H1 (cell line): ENCODE measurements at regions not wholly inside any gene's neighbourhood (a gene's known extent, or its start where the extent isn't known, plus 50 kb on each side); places are given as distances from the start of the nearest gene placed in this dataset.

Source experiments
- CTCF ChIA-PET: fragments of 300-600 bp; sonication (Branson Sonifier 250); formaldehyde crosslinking; loops from one replicate; lab custom pipeline; 2021; ENCODE audit not compliant: partially characterized antibody; lab: Charles Lee
- POLR2A ChIA-PET: fragments of 300-600 bp; sonication (Branson Sonifier 250); formaldehyde crosslinking; loops from one replicate; lab custom pipeline; 2021; ENCODE audit warnings: inconsistent platforms; ENCODE audit not compliant: partially characterized antibody; lab: Charles Lee
- DNase-seq, 2 experiments: peaks; one replicate each; pipeline versions ENCODE4 v3.0.0 to v3.0.0-alpha.2; 2010 to 2022; ENCODE audit warnings: low spot score in 2 of 2, low read depth in 1 of 2, mixed read lengths in 1 of 2
- FAIRE-seq: peaks from 2 replicates; lab custom pipeline; 2011; peaks lifted over from hg19 to GRCh38; lab: Jason Lieb, UNC
- H2AFZ ChIP-seq: 2 replicates; pipeline ENCODE4 v1.8.1; 2012; ENCODE audit warnings: low read length, inconsistent platforms
- H2AK5ac ChIP-seq: 2 replicates; pipeline ENCODE4 v1.6.1; 2013; ENCODE audit warnings: low read depth, low read length
- H2BK120ac ChIP-seq: replicated peaks from 2 replicates; pipeline ENCODE3; 2013; ENCODE audit warnings: low read depth, low read length, inconsistent platforms
- H2BK12ac ChIP-seq: 2 replicates; pipeline ENCODE4 v1.6.1; 2013; ENCODE audit warnings: low read depth, low read length
- H2BK15ac ChIP-seq: 2 replicates; pipeline ENCODE4 v1.6.1; 2013; ENCODE audit warnings: low read length
- H2BK20ac ChIP-seq: 2 replicates; pipeline ENCODE4 v1.6.1; 2013; ENCODE audit warnings: low read length
- H2BK5ac ChIP-seq: 2 replicates; pipeline ENCODE4 v1.6.1; 2013; ENCODE audit warnings: low read depth, low read length
- H3K14ac ChIP-seq: 2 replicates; pipeline ENCODE4 v1.6.1; 2013; ENCODE audit warnings: inconsistent platforms; ENCODE audit not compliant: insufficient read length
- H3K18ac ChIP-seq: 2 replicates; pipeline ENCODE4 v1.6.1; 2013; ENCODE audit warnings: low read length; ENCODE audit errors: extremely low read depth
- H3K23ac ChIP-seq: 2 replicates; pipeline ENCODE4 v1.6.1; 2013; ENCODE audit warnings: inconsistent platforms; ENCODE audit not compliant: insufficient read length
- H3K23me2 ChIP-seq: 2 replicates; pipeline ENCODE4 v1.6.1; 2013; ENCODE audit warnings: low read depth, low read length
- H3K27ac ChIP-seq: 2 replicates; pipeline ENCODE4 v1.6.1; 2011; ENCODE audit warnings: low read depth, low read length, inconsistent platforms
- H3K27me3 ChIP-seq, 4 experiments: replicated peaks in 1 of 4; 1 replicate in 1 of 4; 2 replicates in 3 of 4; pipeline versions ENCODE4 v1.6.1 to v1.8.1; 2011 to 2013; ENCODE audit warnings: low read length in 3 of 4, mild to moderate bottlenecking in 3 of 4, inconsistent platforms in 2 of 4, mixed read lengths in 2 of 4, moderate library complexity in 1 of 4; ENCODE audit not compliant: control insufficient read depth in 3 of 4, insufficient read depth in 3 of 4; ENCODE audit errors: extremely low read depth in 1 of 4
- H3K36me3 ChIP-seq, 4 experiments: 2 replicates each; pipeline versions ENCODE4 v1.6.1 to v1.8.1; 2011 to 2013; ENCODE audit warnings: mild to moderate bottlenecking in 4 of 4, low read length in 3 of 4, moderate library complexity in 2 of 4, control low read depth in 1 of 4, inconsistent platforms in 1 of 4; ENCODE audit not compliant: insufficient read depth in 4 of 4, control insufficient read depth in 2 of 4
- H3K4ac ChIP-seq: replicated peaks from 2 replicates; pipeline ENCODE3; 2013; ENCODE audit warnings: low read length, low read depth, mixed read lengths, inconsistent platforms; ENCODE audit not compliant: insufficient read length
- H3K4me1 ChIP-seq, 4 experiments: replicated peaks in 1 of 4; 1 replicate in 1 of 4; 2 replicates in 3 of 4; pipeline versions ENCODE4 v1.6.1 to v1.8.1; 2011 to 2013; ENCODE audit warnings: low read length in 3 of 4, inconsistent platforms in 2 of 4, mixed read lengths in 1 of 4; ENCODE audit not compliant: insufficient read depth in 4 of 4, control insufficient read depth in 3 of 4
- H3K4me2 ChIP-seq, 2 experiments: 2 replicates each; pipeline versions ENCODE4 v1.6.1 to v1.8.1; 2011 to 2013; ENCODE audit warnings: low read depth in 2 of 2, low read length in 2 of 2, control low read depth in 1 of 2, inconsistent platforms in 1 of 2, mild to moderate bottlenecking in 1 of 2; ENCODE audit not compliant: insufficient read depth in 1 of 2
- H3K4me3 ChIP-seq, 4 experiments: fragments of 200-600, 300-600 bp in 1 of 4; sonication (generic), shearing (Covaris generic), sonication (Bioruptor Twin) in 1 of 4; 2 replicates each; pipeline versions ENCODE4 v1.5.1 to v1.8.1; 2011 to 2016; ENCODE audit warnings: low read length in 4 of 4, low read depth in 3 of 4, control low read depth in 2 of 4, inconsistent platforms in 2 of 4, mild to moderate bottlenecking in 2 of 4, mixed read lengths in 1 of 4, moderate library complexity in 1 of 4; ENCODE audit not compliant: insufficient read depth in 2 of 4; ENCODE audit errors: extremely low read depth in 1 of 4
- H3K56ac ChIP-seq: replicated peaks from 2 replicates; pipeline ENCODE3; 2013; ENCODE audit warnings: low read depth, mild to moderate bottlenecking, mixed read lengths, low read length, inconsistent platforms; ENCODE audit not compliant: insufficient read length
- H3K79me1 ChIP-seq: 2 replicates; pipeline ENCODE4 v1.6.1; 2013; ENCODE audit warnings: low read depth, low read length, control low read depth
- H3K79me2 ChIP-seq, 2 experiments: 2 replicates each; pipeline versions ENCODE4 v1.6.1 to v1.8.1; 2012 to 2013; ENCODE audit warnings: low read length in 2 of 2, mild to moderate bottlenecking in 2 of 2, inconsistent platforms in 1 of 2; ENCODE audit not compliant: insufficient read depth in 2 of 2, control insufficient read depth in 1 of 2
- H3K9ac ChIP-seq, 4 experiments: replicated peaks in 1 of 4; 1 replicate in 1 of 4; 2 replicates in 3 of 4; pipeline versions ENCODE4 v1.6.1 to v1.8.1; 2011 to 2013; ENCODE audit warnings: low read depth in 3 of 4, low read length in 3 of 4, control low read depth in 2 of 4, mild to moderate bottlenecking in 2 of 4, moderate library complexity in 2 of 4, inconsistent platforms in 1 of 4; ENCODE audit errors: extremely low read depth in 1 of 4
- H3K9me3 ChIP-seq, 2 experiments: 2 replicates each; pipeline versions ENCODE4 v1.6.1 to v1.8.1; 2012 to 2013; ENCODE audit warnings: mild to moderate bottlenecking in 2 of 2, moderate library complexity in 2 of 2, control low read depth in 1 of 2, inconsistent platforms in 1 of 2, low read depth in 1 of 2, low read length in 1 of 2, mixed read lengths in 1 of 2; ENCODE audit not compliant: insufficient read depth in 2 of 2
- H4K20me1 ChIP-seq, 2 experiments: replicated peaks in 1 of 2; 2 replicates each; pipeline versions ENCODE3 to v1.8.1; 2011 to 2013; ENCODE audit warnings: inconsistent platforms in 2 of 2, low read length in 2 of 2, mild to moderate bottlenecking in 1 of 2; ENCODE audit not compliant: insufficient read depth in 2 of 2, control insufficient read depth in 1 of 2
- H4K5ac ChIP-seq: 2 replicates; pipeline ENCODE4 v1.6.1; 2013; ENCODE audit warnings: low read length, low read depth, mixed read lengths, inconsistent platforms; ENCODE audit not compliant: insufficient read length
- H4K8ac ChIP-seq: 2 replicates; pipeline ENCODE4 v1.8.0; 2013; ENCODE audit warnings: mild to moderate bottlenecking, moderate library complexity, low read length, inconsistent platforms; ENCODE audit not compliant: insufficient read depth; ENCODE audit errors: extremely low read depth
- H4K91ac ChIP-seq: replicated peaks from 2 replicates; pipeline ENCODE3; 2013; ENCODE audit warnings: low read length, mixed read lengths, inconsistent platforms; ENCODE audit not compliant: insufficient read length
- JUN ChIP-seq: IDR thresholded peaks from 2 replicates; pipeline ENCODE4 v1.6.1; 2011; ENCODE audit warnings: low read depth, mild to moderate bottlenecking, improper control_type of control experiment, low read length
- NANOG ChIP-seq: IDR thresholded peaks from 2 replicates; pipeline ENCODE4 v1.6.1; 2011; ENCODE audit warnings: low read length, low read depth, mild to moderate bottlenecking, inconsistent platforms; ENCODE audit not compliant: insufficient read depth, poor library complexity, severe bottlenecking
- WGBS, 2 experiments: shearing (Covaris generic) in 1 of 2; methylation state at CpG; one replicate each; pipeline versions ENCODE4 v1.1.6 to v1.1.7; 2013 to 2015; ENCODE audit warnings: low lambda C conversion rate in 2 of 2, mixed read lengths in 2 of 2, inconsistent platforms in 1 of 2, low coverage in 1 of 2, missing lambda C conversion rate in 1 of 2; ENCODE audit not compliant: insufficient replicate concordance in 2 of 2, insufficient coverage in 1 of 2, insufficient read length in 1 of 2; ENCODE audit errors: extremely low coverage in 1 of 2, missing lambda C conversion rate in 1 of 2; 5-methylcytosine and 5-hydroxymethylcytosine counted together

DNA sequence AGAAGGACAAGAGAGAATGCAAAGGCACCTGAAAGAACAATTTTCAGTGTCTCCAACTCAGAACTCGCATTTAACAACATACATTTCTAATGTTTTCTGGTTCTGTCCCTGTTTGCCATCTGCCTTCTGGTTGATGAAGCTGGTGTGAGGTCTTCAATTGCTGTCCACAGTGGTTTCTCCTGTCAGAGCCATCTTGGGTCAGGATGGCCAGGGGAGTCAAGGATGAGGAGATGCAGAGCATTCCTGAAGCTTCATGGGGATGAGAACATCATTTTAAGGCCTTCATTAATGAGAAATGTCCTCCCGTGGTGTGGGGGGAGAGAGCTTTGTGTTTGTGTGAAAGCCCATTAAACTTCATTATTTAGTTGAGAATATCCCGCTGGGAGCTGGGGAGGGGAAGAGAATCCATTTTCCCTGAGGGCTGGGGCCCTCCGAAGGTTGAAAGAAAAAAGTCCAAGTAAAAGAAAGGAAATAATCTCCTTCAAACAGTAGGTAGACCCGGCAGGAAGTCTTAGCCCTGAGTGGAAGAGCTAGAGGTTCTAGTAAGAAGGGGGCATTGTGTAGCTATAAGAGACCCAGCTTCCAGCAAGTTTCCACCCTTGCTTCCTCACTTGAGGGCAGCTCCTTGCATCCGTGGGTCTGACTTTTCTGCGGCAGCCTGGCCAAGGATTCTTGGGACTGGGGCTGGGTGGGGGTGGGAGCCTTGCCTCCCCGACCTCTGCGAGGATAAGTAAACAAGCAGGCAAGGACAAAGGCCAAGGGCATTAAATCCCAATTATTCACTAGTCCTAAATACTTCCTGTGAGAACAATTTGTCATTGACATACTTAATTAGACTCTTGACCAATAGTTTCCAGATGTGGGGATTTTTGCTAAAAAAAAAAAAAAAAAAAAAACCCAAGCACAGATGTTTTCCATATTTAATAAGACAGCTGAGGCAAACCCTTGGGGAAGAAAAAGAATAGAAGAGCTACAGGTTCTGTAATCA is 119.2 kb downstream of the MSX2 start:
- Histone ChIP-seq H3K14ac (no peak overlapping the region), H3K56ac (no peak overlapping the region), H3K27me3 (no peaks in the 10 kb centered on the region), H2BK5ac (peak overlapping the region; percentile 28; the same call in 1 of the 2 replicates), H2BK120ac (no peak overlapping the region), H4K5ac (no peak overlapping the region), H3K18ac (peak overlapping the region; percentile 48; the same call in 1 of the 2 replicates), H3K4me1 (peaks cover 0 to 3% (median 0%) of the 10 kb centered on the region in 4 experiments; a peak in 2 of 7 replicates), H3K4me2 (no peak overlapping the region), H2AFZ (no peak overlapping the region)
- TF ChIP-seq NANOG = peak; percentile 47
- no peak for TF ChIP-seq JUN
- TF ChIP-seq, all 59 proteins: peak for 1
- no peak for FAIRE-seq
- Histone ChIP-seq H3K23ac (no peak overlapping the region), H2BK15ac (no peak overlapping the region), H3K27ac (no peak overlapping the region), H3K23me2 (no peaks in the 10 kb centered on the region), H3K4me3 (no peak overlapping the region), H4K20me1 (no peaks in the 10 kb centered on the region), H3K36me3 (no peaks in the 10 kb centered on the region), H2BK12ac (no peak overlapping the region), H4K91ac (no peak overlapping the region), H4K8ac (no peak overlapping the region), H2BK20ac (0 out of 2 replicates have a peak overlapping the region, but pooled peaks have one; percentile 9), H3K9ac (no peak overlapping the region), H3K4ac (no peak overlapping the region), H3K9me3 (no peaks in the 10 kb centered on the region), H3K79me1 (no peaks in the 10 kb centered on the region), H3K79me2 (no peaks in the 10 kb centered on the region), H2AK5ac (no peak overlapping the region)
- CTCF ChIA-PET = interaction anchor here (0.6 to 1.2 kb wide), 4 partner anchors 26 to 485 kb away, joined by 3 to 4 read pairs (median 4); no protein-coding TSS in a partner anchor
- whole genome bisulfite sequencing, 2 experiments = 89% methylated on average over 9 of the region's 9 CpGs; no CpG with 5 or more reads in 1 of the 2 experiments
- POLR2A ChIA-PET = no interaction called here
- peak in 1 of 2 experiments; percentile 25 for DNase-seq
